Suprapubic skin (tissue), 4 donors: ENCODE measurements at regions not wholly inside any gene's neighbourhood (a gene's known extent, or its start where the extent isn't known, plus 50 kb on each side); places are given as distances from the start of the nearest gene placed in this dataset.

Experiments used
- POLR2A ChIP-seq, 2 donors: fragments of 450-650 bp; IDR thresholded peaks; one replicate each; pipeline ENCODE4 v1.6.1; 2017; ENCODE audit warnings: antibody characterized with exemption in 2 of 2, mild to moderate bottlenecking in 2 of 2, moderate library complexity in 2 of 2
- POLR2AphosphoS5 ChIP-seq, 3 donors: sonication (generic); formaldehyde crosslinking; IDR thresholded peaks; one replicate each; pipeline ENCODE4 v1.6.1; 2017; ENCODE audit warnings: antibody characterized with exemption in 3 of 3
- TF ChIP-seq, protein P1 (sequence below), 2 donors: fragments of 200-600 bp in 1 of 2; fragments of 450-650 bp in 1 of 2; sonication (generic) in 1 of 2; IDR thresholded peaks; one replicate each; pipeline ENCODE4 v1.5.1; 2016 to 2019; ENCODE audit warnings: antibody characterized with exemption in 2 of 2, mild to moderate bottlenecking in 1 of 2, moderate library complexity in 1 of 2

DNA sequence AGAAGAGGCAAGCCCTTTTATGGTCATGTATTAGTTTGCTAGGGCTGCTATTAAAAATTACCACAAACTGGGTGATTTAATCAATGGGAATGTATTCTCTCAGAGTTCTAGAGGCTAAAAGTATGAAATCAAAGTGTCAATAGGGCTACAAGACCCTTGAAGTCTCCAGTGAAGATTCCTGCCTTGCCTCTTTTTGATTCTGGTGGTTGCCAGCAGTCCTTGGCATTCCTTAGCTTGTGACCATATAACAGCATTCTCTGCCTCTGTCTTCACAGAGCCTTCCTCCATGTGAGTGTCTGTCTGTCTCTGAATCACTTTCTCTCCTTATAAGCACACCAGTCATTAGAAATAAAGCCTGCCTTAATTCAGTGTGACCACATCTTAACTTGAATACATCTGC lies 282.7 kb downstream of the KCNN2 start:
- TF ChIP-seq POLR2A (IDR thresholded peaks at IDR 0.05) (no peak), POLR2AphosphoS5 (IDR thresholded peaks at IDR 0.05) (no peak)
- TF ChIP-seq, protein P1, sequence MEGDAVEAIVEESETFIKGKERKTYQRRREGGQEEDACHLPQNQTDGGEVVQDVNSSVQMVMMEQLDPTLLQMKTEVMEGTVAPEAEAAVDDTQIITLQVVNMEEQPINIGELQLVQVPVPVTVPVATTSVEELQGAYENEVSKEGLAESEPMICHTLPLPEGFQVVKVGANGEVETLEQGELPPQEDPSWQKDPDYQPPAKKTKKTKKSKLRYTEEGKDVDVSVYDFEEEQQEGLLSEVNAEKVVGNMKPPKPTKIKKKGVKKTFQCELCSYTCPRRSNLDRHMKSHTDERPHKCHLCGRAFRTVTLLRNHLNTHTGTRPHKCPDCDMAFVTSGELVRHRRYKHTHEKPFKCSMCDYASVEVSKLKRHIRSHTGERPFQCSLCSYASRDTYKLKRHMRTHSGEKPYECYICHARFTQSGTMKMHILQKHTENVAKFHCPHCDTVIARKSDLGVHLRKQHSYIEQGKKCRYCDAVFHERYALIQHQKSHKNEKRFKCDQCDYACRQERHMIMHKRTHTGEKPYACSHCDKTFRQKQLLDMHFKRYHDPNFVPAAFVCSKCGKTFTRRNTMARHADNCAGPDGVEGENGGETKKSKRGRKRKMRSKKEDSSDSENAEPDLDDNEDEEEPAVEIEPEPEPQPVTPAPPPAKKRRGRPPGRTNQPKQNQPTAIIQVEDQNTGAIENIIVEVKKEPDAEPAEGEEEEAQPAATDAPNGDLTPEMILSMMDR (IDR thresholded peaks at IDR 0.05): no peak
